NT2/D1 (cell line): ENCODE measurements at regions not wholly inside any gene's neighbourhood (a gene's known extent, or its start where the extent isn't known, plus 50 kb on each side); places are given as distances from the start of the nearest gene placed in this dataset.

Source experiments
- DNase-seq: peaks from one replicate; pipeline ENCODE4 v3.0.0-alpha.2; 2011; ENCODE audit warnings: low read depth, low spot score
- H3K27me3 ChIP-seq: 2 replicates; pipeline ENCODE4 v1.6.0; 2011; ENCODE audit warnings: mild to moderate bottlenecking; ENCODE audit not compliant: insufficient read length, insufficient read depth
- H3K36me3 ChIP-seq: 2 replicates; pipeline ENCODE4 v1.6.1; 2011; ENCODE audit warnings: mild to moderate bottlenecking, low read length, mixed read lengths; ENCODE audit not compliant: insufficient read depth, insufficient read length
- H3K4me1 ChIP-seq: 2 replicates; pipeline ENCODE4 v1.5.1; 2011; ENCODE audit not compliant: insufficient read depth, insufficient read length
- H3K4me3 ChIP-seq: 2 replicates; pipeline ENCODE4 v1.5.1; 2011; ENCODE audit warnings: low read depth; ENCODE audit not compliant: insufficient read length
- H3K9ac ChIP-seq: 2 replicates; pipeline ENCODE4 v1.6.0; 2011; ENCODE audit warnings: low read depth; ENCODE audit not compliant: insufficient read length
- H3K9me3 ChIP-seq: 2 replicates; pipeline ENCODE4 v1.5.1; 2011; ENCODE audit warnings: mild to moderate bottlenecking, low read length; ENCODE audit not compliant: insufficient read depth
- SUZ12 ChIP-seq: IDR thresholded peaks from 2 replicates; pipeline ENCODE4 v1.6.1; 2011; ENCODE audit not compliant: insufficient read length, insufficient read depth; ENCODE audit errors: extremely low read depth
- YY1 ChIP-seq: IDR thresholded peaks from 2 replicates; pipeline ENCODE4 v1.6.1; 2011; ENCODE audit not compliant: insufficient read length, insufficient read depth
- ZNF274 ChIP-seq: IDR thresholded peaks from 2 replicates; pipeline ENCODE4 v1.6.1; 2011; ENCODE audit warnings: mild to moderate bottlenecking, low read depth, low read length

GRCh38 chr5:53355931-53356330 lies 124.5 kb upstream of the FST start:
- no peaks in the 10 kb centered on the region for H3K27me3 ChIP-seq
- no peaks in the 10 kb centered on the region for H3K4me1 ChIP-seq
- H3K4me3 ChIP-seq = no peak overlapping the region
- no peak for TF ChIP-seq SUZ12
- no peak for TF ChIP-seq YY1
- no peak for TF ChIP-seq ZNF274
- no peaks in the 10 kb centered on the region for H3K9me3 ChIP-seq
- H3K9ac ChIP-seq = no peak overlapping the region
- no peak for DNase-seq
- H3K36me3 ChIP-seq = no peaks in the 10 kb centered on the region

DNA sequence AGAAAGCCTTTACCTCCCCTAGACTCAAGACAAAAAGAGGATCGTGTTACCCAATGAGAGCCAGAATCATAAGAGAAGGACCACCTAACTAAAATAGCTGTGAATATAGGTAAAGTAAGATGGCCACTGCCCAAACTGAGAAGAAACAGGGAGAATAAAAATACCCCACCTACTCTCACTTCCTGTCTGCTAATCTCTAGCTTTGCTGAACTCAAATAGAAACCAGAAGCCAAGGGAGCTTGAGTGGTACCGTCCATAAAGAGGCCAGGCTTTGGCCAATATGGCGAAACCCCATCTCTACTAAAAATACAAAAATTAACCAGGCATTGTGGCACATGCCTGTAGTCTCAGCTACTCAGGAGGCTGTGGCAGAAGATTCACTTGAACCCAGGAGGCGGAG lies 123.0 kb upstream of the FST start:
- TF ChIP-seq ZNF274 (no peak), YY1 (no peak), SUZ12 (no peak)
- Histone ChIP-seq H3K9me3 (no peaks in the 10 kb centered on the region), H3K36me3 (no peaks in the 10 kb centered on the region), H3K4me1 (no peaks in the 10 kb centered on the region), H3K27me3 (no peaks in the 10 kb centered on the region), H3K9ac (no peak overlapping the region), H3K4me3 (no peak overlapping the region)
- no peak for DNase-seq

- Histone ChIP-seq H3K9ac (no peak overlapping the region), H3K36me3 (no peaks in the 10 kb centered on the region), H3K27me3 (no peaks in the 10 kb centered on the region), H3K4me3 (no peak overlapping the region), H3K4me1 (no peaks in the 10 kb centered on the region), H3K9me3 (no peaks in the 10 kb centered on the region)
- no peak for TF ChIP-seq SUZ12
- TF ChIP-seq YY1 = no peak
- no peak for TF ChIP-seq ZNF274
- DNase-seq = no peak
Measured at GRCh38 chr5:53358794-53359193, 121.6 kb upstream of the FST start.

DNA sequence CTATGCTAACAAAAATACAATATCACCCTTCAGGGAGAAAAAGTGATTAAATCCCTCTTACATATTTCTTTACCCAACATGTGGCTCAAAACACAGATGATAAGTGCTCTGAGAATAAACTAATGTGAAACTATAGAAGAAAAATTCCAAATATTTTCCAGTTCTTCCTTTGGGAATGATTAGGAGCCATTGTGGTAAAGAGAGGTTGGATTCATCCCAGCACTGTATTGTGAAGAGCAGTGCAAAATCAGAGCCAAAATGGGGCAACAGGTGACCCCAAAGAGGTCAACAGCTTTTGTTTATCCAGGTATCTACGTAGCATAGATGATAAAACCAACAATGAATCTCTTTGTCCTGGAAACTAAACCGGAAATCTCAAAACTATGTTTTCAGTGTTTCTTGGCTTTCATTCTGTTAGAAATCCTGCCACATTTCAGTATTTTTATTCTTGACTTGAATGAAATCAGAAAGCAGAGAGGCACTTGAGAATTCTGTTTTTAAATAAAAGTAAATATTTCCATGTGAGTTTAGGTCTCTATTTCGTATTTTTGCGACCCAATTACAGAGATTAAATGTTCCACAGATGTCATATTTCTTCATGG lies 120.4 kb upstream of the FST start:
- no peak for TF ChIP-seq YY1
- no peak for TF ChIP-seq ZNF274
- no peak for TF ChIP-seq SUZ12
- Histone ChIP-seq H3K9ac (no peak overlapping the region), H3K4me3 (no peak overlapping the region), H3K36me3 (no peaks in the 10 kb centered on the region), H3K27me3 (no peaks in the 10 kb centered on the region), H3K9me3 (no peaks in the 10 kb centered on the region), H3K4me1 (no peaks in the 10 kb centered on the region)
- no peak for DNase-seq

GRCh38 chr5:53360811-53361210 lies 119.6 kb upstream of the FST start:
- no peaks in the 10 kb centered on the region for H3K36me3 ChIP-seq
- TF ChIP-seq SUZ12 = no peak
- no peak for TF ChIP-seq YY1
- TF ChIP-seq ZNF274 = no peak
- DNase-seq = no peak
- H3K4me1 ChIP-seq = no peaks in the 10 kb centered on the region
- no peak overlapping the region for H3K4me3 ChIP-seq
- no peaks in the 10 kb centered on the region for H3K27me3 ChIP-seq
- H3K9me3 ChIP-seq = no peaks in the 10 kb centered on the region
- H3K9ac ChIP-seq = no peak overlapping the region

DNA sequence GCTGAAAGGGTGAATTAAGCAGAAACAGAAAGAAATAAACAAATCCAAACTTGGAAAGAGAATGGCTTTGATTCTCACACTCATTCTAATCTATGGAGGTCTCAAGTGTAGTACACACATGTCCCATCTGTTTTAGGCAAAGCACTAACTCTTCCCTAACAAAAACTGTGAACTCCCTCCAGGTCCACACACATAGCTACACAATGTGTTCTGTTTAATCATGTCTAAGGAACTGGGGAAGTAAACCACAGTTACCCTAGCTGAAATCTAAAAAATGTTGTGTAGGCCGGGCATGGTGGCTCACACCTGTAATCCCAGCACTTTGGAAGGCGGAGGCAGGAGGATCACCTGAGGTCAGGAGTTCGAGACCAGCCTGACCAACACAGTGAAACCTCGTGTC lies 118.7 kb upstream of the FST start:
- TF ChIP-seq YY1 (no peak), ZNF274 (no peak), SUZ12 (no peak)
- H3K4me3 ChIP-seq = no peak overlapping the region
- DNase-seq = no peak
- H3K9me3 ChIP-seq = no peaks in the 10 kb centered on the region
- H3K4me1 ChIP-seq = no peaks in the 10 kb centered on the region
- no peaks in the 10 kb centered on the region for H3K27me3 ChIP-seq
- no peak overlapping the region for H3K9ac ChIP-seq
- H3K36me3 ChIP-seq = no peaks in the 10 kb centered on the region

GRCh38 chr5:53362521-53362941 lies 117.9 kb upstream of the FST start:
- no peak for TF ChIP-seq YY1
- no peak for TF ChIP-seq SUZ12
- no peak for TF ChIP-seq ZNF274
- H3K4me3 ChIP-seq = no peak overlapping the region
- H3K9me3 ChIP-seq = no peaks in the 10 kb centered on the region
- no peaks in the 10 kb centered on the region for H3K36me3 ChIP-seq
- no peak overlapping the region for H3K9ac ChIP-seq
- no peaks in the 10 kb centered on the region for H3K27me3 ChIP-seq
- no peaks in the 10 kb centered on the region for H3K4me1 ChIP-seq
- no peak for DNase-seq
